OCI-LY1 (cell line): ENCODE measurements at regions not wholly inside any gene's neighbourhood (a gene's known extent, or its start where the extent isn't known, plus 50 kb on each side); places are given as distances from the start of the nearest gene placed in this dataset.

Experiments
- H2AFZ ChIP-seq: fragments of 200-600 bp; sonication (generic), shearing (Covaris generic); 2 replicates; pipeline ENCODE4 v1.6.0; 2014; ENCODE audit warnings: antibody characterized with exemption, mild to moderate bottlenecking, low read length
- H3F3A ChIP-seq: fragments of 200-600 bp; sonication (generic), shearing (Covaris generic); 2 replicates; pipeline ENCODE4 v1.6.0; 2014; ENCODE audit warnings: mild to moderate bottlenecking, antibody characterized with exemption, low read length, moderate library complexity; ENCODE audit not compliant: insufficient read depth
- H3K27ac ChIP-seq: fragments of 200-600 bp; sonication (generic); 2 replicates; pipeline ENCODE4 v1.5.1; 2014; ENCODE audit warnings: low read length, mixed run types, mild to moderate bottlenecking, low read depth; ENCODE audit not compliant: poor library complexity, severe bottlenecking
- H3K27me3 ChIP-seq: fragments of 200-600 bp; sonication (generic); 2 replicates; pipeline ENCODE4 v1.6.0; 2014; ENCODE audit warnings: antibody characterized with exemption, mild to moderate bottlenecking, low read length, moderate library complexity; ENCODE audit not compliant: insufficient read depth
- H3K36me3 ChIP-seq: fragments of 200-600 bp; sonication (generic); 2 replicates; pipeline ENCODE4 v1.6.1; 2014; ENCODE audit warnings: mild to moderate bottlenecking, antibody characterized with exemption, low read length, moderate library complexity, mixed read lengths; ENCODE audit not compliant: insufficient read depth
- H3K4me1 ChIP-seq: fragments of 200-600 bp; sonication (generic); 2 replicates; pipeline ENCODE4 v1.5.1; 2014; ENCODE audit warnings: mild to moderate bottlenecking, low read length, moderate library complexity; ENCODE audit not compliant: insufficient read depth, severe bottlenecking
- H3K4me2 ChIP-seq: fragments of 200-600 bp; sonication (generic), shearing (Covaris generic); 2 replicates; pipeline ENCODE4 v1.6.1; 2014; ENCODE audit warnings: low read length
- H3K4me3 ChIP-seq: fragments of 200-600 bp; sonication (generic); 2 replicates; pipeline ENCODE4 v1.5.1; 2014; ENCODE audit warnings: low read length, low read depth, mild to moderate bottlenecking, mixed read lengths; ENCODE audit not compliant: poor library complexity, severe bottlenecking
- H3K79me2 ChIP-seq: fragments of 200-600 bp; shearing (Covaris generic); 2 replicates; pipeline ENCODE4 v1.6.1; 2016; ENCODE audit warnings: mixed run types, low read length, mixed read lengths; ENCODE audit not compliant: insufficient read depth
- H3K9ac ChIP-seq: fragments of 200-600 bp; sonication (generic), shearing (Covaris generic); 2 replicates; pipeline ENCODE4 v1.6.1; 2014; ENCODE audit warnings: mild to moderate bottlenecking, low read length, mixed read lengths
- H3K9me2 ChIP-seq: fragments of 200-600 bp; sonication (generic), shearing (Covaris generic); 2 replicates; pipeline ENCODE4 v1.6.1; 2014; ENCODE audit warnings: low read depth, mild to moderate bottlenecking, low read length, mixed read lengths
- H3K9me3 ChIP-seq: fragments of 200-600 bp; shearing (Covaris generic); 2 replicates; pipeline ENCODE4 v1.6.1; 2014; ENCODE audit warnings: low read length, mixed read lengths
- H4K20me1 ChIP-seq: fragments of 200-600 bp; sonication (generic), shearing (Covaris generic); 2 replicates; pipeline ENCODE4 v1.6.0; 2016; ENCODE audit warnings: mild to moderate bottlenecking, low read length; ENCODE audit not compliant: insufficient read depth
- CTCF ChIP-seq: fragments of 200-600 bp; sonication (generic), shearing (Covaris generic); IDR thresholded peaks from 2 replicates; pipeline ENCODE4 v1.5.1; 2017; ENCODE audit warnings: mild to moderate bottlenecking, antibody characterized with exemption, low read length, moderate library complexity, mixed read lengths
- EZH2 ChIP-seq: fragments of 200-600 bp; sonication (generic), shearing (Covaris generic); IDR thresholded peaks from 2 replicates; pipeline ENCODE4 v1.8.0; 2017; ENCODE audit warnings: borderline replicate concordance, mixed run types, mild to moderate bottlenecking, antibody characterized with exemption, low read length, moderate library complexity, mixed read lengths

GRCh38 chr1:95953015-95953414, 719.0 kb downstream of the RWDD3 start:
- H3K4me1 ChIP-seq: no peaks in the 10 kb centered on the region

GRCh38 chr1:95954585-95954984, 720.6 kb downstream of the RWDD3 start:
- no peaks in the 10 kb centered on the region for H4K20me1 ChIP-seq
- H3K4me2 ChIP-seq: no peak overlapping the region
- no peaks in the 10 kb centered on the region for H3F3A ChIP-seq
- H3K27ac ChIP-seq: no peak overlapping the region
- no peaks in the 10 kb centered on the region for H3K79me2 ChIP-seq
- H3K36me3 ChIP-seq: no peaks in the 10 kb centered on the region
- no peaks in the 10 kb centered on the region for H3K9me3 ChIP-seq
- H3K9ac ChIP-seq: no peak overlapping the region
- H2AFZ ChIP-seq: no peak overlapping the region
- no peak overlapping the region for H3K4me3 ChIP-seq
- no peaks in the 10 kb centered on the region for H3K4me1 ChIP-seq
- H3K9me2 ChIP-seq: no peaks in the 10 kb centered on the region
- H3K27me3 ChIP-seq: no peaks in the 10 kb centered on the region
- TF ChIP-seq CTCF: no peak
- TF ChIP-seq EZH2: no peak

More at GRCh38 chr1:95953015-95953414, 719.0 kb downstream of the RWDD3 start:
- no peaks in the 10 kb centered on the region for H3K27me3 ChIP-seq
- H3K9me3 ChIP-seq: no peaks in the 10 kb centered on the region
- TF ChIP-seq CTCF (no peak), EZH2 (no peak)
- no peaks in the 10 kb centered on the region for H3K36me3 ChIP-seq
- no peaks in the 10 kb centered on the region for H4K20me1 ChIP-seq
- no peaks in the 10 kb centered on the region for H3F3A ChIP-seq
- H3K9me2 ChIP-seq: no peaks in the 10 kb centered on the region
- H3K9ac ChIP-seq: no peak overlapping the region
- H3K27ac ChIP-seq: no peak overlapping the region
- no peak overlapping the region for H3K4me2 ChIP-seq
- no peak overlapping the region for H2AFZ ChIP-seq
- H3K4me3 ChIP-seq: no peak overlapping the region
- H3K79me2 ChIP-seq: no peaks in the 10 kb centered on the region

GRCh38 chr1:95956215-95956614, 722.2 kb downstream of the RWDD3 start:
- TF ChIP-seq EZH2 (no peak), CTCF (no peak)
- Histone ChIP-seq H4K20me1 (no peaks in the 10 kb centered on the region), H3K9ac (no peak overlapping the region), H3F3A (no peaks in the 10 kb centered on the region), H3K27ac (no peak overlapping the region), H3K9me2 (no peaks in the 10 kb centered on the region), H3K4me3 (no peak overlapping the region), H3K4me2 (no peak overlapping the region), H2AFZ (no peak overlapping the region), H3K27me3 (no peaks in the 10 kb centered on the region), H3K36me3 (no peaks in the 10 kb centered on the region), H3K9me3 (no peaks in the 10 kb centered on the region), H3K79me2 (no peaks in the 10 kb centered on the region), H3K4me1 (no peaks in the 10 kb centered on the region)
